ENCODE measurements at regions not wholly inside any gene's neighbourhood (a gene's known extent, or its start where the extent isn't known, plus 50 kb on each side); places are given as distances from the start of the nearest gene placed in this dataset.
"Not testable (repeated sequence)": the region's sequence is repeated elsewhere in the genome, so short reads cannot be mapped to it uniquely, and the experiment has no call there.

GRCh38 chr5:159811712-159812111 lies 104.6 kb upstream of the ADRA1B start:
- H3K4me3 ChIP-seq (ENCODE audit: low read depth, low read length), result no peak overlapping the region
- DNase-seq (ENCODE audit: low read depth), result no peak
- TF ChIP-seq, protein P1, sequence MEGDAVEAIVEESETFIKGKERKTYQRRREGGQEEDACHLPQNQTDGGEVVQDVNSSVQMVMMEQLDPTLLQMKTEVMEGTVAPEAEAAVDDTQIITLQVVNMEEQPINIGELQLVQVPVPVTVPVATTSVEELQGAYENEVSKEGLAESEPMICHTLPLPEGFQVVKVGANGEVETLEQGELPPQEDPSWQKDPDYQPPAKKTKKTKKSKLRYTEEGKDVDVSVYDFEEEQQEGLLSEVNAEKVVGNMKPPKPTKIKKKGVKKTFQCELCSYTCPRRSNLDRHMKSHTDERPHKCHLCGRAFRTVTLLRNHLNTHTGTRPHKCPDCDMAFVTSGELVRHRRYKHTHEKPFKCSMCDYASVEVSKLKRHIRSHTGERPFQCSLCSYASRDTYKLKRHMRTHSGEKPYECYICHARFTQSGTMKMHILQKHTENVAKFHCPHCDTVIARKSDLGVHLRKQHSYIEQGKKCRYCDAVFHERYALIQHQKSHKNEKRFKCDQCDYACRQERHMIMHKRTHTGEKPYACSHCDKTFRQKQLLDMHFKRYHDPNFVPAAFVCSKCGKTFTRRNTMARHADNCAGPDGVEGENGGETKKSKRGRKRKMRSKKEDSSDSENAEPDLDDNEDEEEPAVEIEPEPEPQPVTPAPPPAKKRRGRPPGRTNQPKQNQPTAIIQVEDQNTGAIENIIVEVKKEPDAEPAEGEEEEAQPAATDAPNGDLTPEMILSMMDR (conservative IDR thresholded peaks at IDR 0.05; ENCODE audit: low read depth, low read length), result no peak

DNA sequence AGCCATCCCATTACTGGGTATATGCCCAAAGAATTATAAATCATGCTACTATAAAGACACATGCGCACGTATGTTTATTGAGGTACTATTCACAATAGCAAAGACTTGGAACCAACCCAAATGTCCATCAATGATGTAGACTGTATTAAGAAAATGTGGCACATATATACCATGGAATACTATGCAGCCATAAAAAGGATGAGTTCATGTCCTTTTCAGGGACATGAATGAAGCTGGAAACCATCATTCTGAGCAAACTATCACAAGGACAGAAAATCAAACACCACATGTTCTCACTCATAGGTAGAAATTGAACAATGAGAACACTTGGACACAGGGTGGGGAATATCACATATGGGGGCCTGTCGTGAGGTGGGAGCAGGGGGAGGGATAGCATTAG lies 103.5 kb upstream of the ADRA1B start:
- DNase-seq (ENCODE audit: low read depth), result not testable (repeated sequence)

GRCh38 chr5:159814222-159814621 lies 102.1 kb upstream of the ADRA1B start:
- TF ChIP-seq, protein P1 (conservative IDR thresholded peaks at IDR 0.05; ENCODE audit: low read depth, low read length), result no peak
- no peak for DNase-seq (ENCODE audit: low read depth)
- no peak overlapping the region for H3K4me3 ChIP-seq (ENCODE audit: low read depth, low read length)

More for the DNA sequence above, 103.5 kb upstream of the ADRA1B start:
- H3K4me3 ChIP-seq (ENCODE audit: low read depth, low read length), result not testable (repeated sequence)

DNA sequence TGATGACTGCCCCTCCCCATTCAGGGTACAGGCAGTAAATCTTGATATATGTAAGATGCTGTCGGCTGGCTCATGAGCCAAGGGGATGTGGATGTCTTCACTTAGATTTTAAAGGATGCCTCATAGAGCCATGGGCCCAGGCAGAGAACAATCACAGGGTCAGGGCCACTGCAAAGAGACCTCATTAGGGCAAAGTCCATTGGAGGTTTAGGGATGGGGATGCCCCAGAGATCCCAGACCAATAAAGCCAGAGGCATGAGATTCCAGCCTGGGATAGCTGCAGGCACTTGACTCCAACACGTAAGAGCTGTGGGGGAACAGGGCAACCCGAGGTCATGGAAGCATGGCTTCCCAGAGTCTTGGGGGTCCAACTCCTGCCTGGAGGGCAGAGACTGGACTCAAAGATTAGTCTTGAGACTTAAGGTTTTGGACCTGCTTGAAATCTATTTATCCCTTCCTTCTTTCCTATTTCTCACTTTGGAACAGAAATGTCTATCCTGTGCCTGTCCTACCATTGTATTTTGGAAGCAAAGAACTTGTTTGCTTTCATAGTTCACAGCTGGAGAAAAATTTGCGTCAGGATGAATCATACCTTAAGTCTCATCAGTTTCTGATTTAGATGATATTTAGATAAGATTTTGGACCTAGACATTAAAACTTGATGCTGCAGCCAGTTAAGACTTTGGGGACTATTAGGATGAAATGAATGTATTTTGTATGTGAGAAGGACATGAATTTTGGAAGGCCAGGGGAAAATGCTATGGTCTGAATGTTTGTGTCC lies 101.3 kb upstream of the ADRA1B start:
- no peak overlapping the region for H3K4me3 ChIP-seq (ENCODE audit: low read depth, low read length)
- TF ChIP-seq, protein P1 (conservative IDR thresholded peaks at IDR 0.05; ENCODE audit: low read depth, low read length), result no peak
- DNase-seq (ENCODE audit: low read depth), result no peak

DNA sequence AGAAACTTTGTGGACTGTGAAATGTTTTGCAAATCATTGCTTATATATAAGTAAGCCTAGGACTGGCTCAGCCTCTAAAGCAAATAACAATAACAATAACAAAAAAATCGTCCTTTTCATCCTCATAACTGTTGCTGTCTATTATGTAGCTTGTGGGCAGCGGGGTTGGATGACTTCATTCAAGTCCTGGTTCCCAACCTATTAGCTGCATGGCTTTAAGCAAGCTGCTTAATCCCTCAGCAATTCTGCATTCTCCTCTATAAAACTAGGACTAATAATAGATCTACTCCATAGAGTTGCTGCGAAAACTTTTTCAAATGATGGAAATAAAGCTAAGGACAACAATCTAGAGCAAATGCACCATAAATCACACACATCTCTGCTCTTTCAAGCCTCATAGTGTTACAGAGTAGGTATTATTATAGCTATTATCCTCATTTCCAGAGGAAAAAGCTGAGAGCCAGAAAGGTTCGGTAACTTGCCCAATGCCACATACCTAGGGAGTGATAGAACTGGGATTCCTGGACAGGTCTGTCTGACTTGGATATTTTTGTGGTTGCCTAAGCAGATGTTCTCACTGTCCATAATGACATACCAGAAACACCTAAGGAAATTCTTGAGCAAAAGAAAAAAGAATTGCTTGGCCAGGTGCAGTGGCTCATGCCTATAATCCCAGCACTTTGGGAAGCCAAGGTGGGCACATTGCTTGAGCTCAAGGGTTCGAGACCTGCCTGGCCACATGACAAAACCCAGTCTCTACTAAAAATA lies 98.8 kb upstream of the ADRA1B start:
- DNase-seq (ENCODE audit: low read depth), result no peak
- TF ChIP-seq, protein P1 (conservative IDR thresholded peaks at IDR 0.05; ENCODE audit: low read depth, low read length), result no peak
- no peak overlapping the region for H3K4me3 ChIP-seq (ENCODE audit: low read depth, low read length)

DNA sequence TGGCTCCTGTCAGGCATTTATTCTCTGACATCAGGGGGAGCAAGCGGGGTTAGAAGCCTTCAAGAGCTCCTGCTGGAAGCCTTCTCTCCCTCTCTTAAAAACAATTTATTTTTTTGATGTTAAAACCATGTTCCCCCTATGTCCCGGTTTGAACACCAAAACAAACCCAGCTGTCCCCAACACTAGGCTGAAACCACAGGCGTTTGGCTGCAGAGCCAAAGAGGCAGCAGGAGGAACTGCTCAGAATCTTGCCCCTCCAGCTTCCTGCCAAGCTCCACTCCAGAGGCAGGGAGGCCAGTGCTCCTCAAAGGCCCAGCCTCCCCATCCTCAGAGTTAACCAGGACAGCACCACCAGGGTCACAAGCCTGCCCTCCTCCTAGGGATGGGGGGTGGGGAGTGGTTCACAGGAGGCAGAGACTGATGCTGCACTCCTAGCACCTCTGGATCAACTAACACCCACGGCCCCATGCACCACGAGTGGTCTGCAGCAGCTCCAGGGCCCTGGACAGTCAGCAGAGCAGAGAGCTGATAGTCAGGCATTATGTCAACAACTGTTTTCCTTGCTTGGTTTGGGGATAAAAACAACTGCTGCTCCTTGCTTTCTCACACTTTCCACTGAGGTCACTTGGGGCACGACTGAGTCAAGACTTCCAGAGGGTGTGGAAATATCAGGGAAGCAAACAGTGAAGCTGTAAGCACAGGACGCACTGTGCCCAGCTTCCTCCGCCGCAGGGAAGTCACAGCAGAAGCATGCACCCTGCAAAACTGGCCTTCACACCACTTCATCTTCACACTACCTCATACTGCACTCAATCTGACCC lies 96.5 kb upstream of the ADRA1B start:
- DNase-seq (ENCODE audit: low read depth), result no peak
- H3K4me3 ChIP-seq (ENCODE audit: low read depth, low read length), result no peak overlapping the region
- TF ChIP-seq, protein P1 (conservative IDR thresholded peaks at IDR 0.05; ENCODE audit: low read depth, low read length), result no peak

DNA sequence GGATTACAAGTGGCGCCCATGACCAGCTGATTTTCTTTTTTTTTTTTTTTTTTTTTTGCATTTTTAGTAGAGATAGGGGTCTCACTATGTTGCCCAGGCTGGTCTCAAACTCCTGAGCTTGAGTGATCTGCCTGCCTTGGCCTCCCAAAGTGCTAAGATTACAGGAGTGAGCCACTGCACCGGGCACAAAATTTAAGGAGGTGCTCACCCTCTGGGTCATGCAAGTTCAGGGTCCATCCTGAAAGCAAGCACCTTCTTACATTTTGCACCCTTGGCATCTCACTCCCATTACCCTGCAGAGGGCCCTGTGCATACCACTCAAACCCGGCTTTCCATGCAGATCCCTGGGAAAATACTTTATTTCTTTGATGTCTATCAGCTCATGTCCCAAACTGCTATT lies 95.6 kb upstream of the ADRA1B start:
- DNase-seq (ENCODE audit: low read depth), result no peak
- H3K4me3 ChIP-seq (ENCODE audit: low read depth, low read length), result no peak overlapping the region
- TF ChIP-seq, protein P1 (conservative IDR thresholded peaks at IDR 0.05; ENCODE audit: low read depth, low read length), result no peak
